Activated CD8-positive, alpha-beta T cell treated with anti-CD3 and anti-CD28 coated beads, Interleukin-2, amount 10 ng/mL, durations not matched to agents 7 days and 5 days (primary cell): ENCODE measurements at regions not wholly inside any gene's neighbourhood (a gene's known extent, or its start where the extent isn't known, plus 50 kb on each side); places are given as distances from the start of the nearest gene placed in this dataset.
"Not testable (repeated sequence)": the region's sequence is repeated elsewhere in the genome, so short reads cannot be mapped to it uniquely, and the experiment has no call there.

Experiments
- ATAC-seq: fragments of 150-1000 bp; cut with Tn5 transposase; one replicate; pipeline ENCODE4 v1.10.0; 2021; ENCODE audit warnings: moderate library complexity
- CTCF ChIA-PET: fragments of 350-600 bp; sonication (Branson Sonifier 250); formaldehyde crosslinking; loops from one replicate; lab custom pipeline; 2021; ENCODE audit warnings: antibody characterized with exemption; lab: Charles Lee
- POLR2A ChIA-PET: fragments of 350-600 bp; sonication (Branson Sonifier 250); formaldehyde crosslinking; loops from one replicate; lab custom pipeline; 2021; ENCODE audit warnings: antibody characterized with exemption; lab: Charles Lee
- DNase-seq: peaks from one replicate; pipeline ENCODE4 v3.0.0-alpha.2; 2020
- H3K27ac Mint-ChIP-seq: one replicate; pipeline ENCODE4 v1.8.0; 2021; ENCODE audit warnings: mild to moderate bottlenecking, mixed read lengths
- H3K27me3 Mint-ChIP-seq: one replicate; pipeline ENCODE4 v1.8.0; 2021; ENCODE audit warnings: low read depth, mixed read lengths
- H3K36me3 Mint-ChIP-seq: one replicate; pipeline ENCODE4 v1.8.0; 2021; ENCODE audit warnings: low read depth, mixed read lengths
- H3K4me1 Mint-ChIP-seq: one replicate; pipeline ENCODE4 v1.8.0; 2021; ENCODE audit warnings: low read depth, mixed read lengths
- H3K4me3 Mint-ChIP-seq: one replicate; pipeline ENCODE4 v1.8.0; 2021; ENCODE audit warnings: mild to moderate bottlenecking, mixed read lengths
- H3K9me3 Mint-ChIP-seq: one replicate; pipeline ENCODE4 v1.8.0; 2022; ENCODE audit warnings: mixed read lengths; ENCODE audit not compliant: insufficient read depth

DNA sequence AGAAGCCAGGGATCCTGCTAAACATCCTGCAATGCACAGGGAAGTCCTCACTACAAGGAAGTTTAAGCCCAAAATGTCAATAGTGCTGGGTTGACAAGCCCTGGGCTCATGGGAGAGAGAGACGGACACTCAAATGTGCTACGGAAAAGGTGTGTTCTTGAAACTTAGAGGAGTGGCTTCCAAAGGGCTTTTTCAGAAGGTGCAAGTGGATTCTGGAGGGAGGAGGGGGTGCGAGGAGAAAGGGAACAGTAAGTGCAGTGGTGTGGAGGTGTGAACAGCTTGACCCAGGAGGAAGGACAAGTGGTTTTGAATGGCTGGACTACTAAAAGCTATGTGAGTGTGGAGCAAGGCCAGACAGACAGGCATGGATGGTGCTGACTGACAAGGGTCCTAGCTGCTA lies 50.4 kb upstream of the CECR2 start:
- no peak overlapping the region for H3K27ac Mint-ChIP-seq
- ChIA-PET CTCF (no interaction called here), POLR2A (no interaction called here)
- H3K36me3 Mint-ChIP-seq, result no peaks in the 10 kb centered on the region
- DNase-seq (no peak), ATAC-seq (no peak)
- H3K27me3 Mint-ChIP-seq, result peaks cover 9% of the 10 kb centered on the region
- no peaks in the 10 kb centered on the region for H3K4me1 Mint-ChIP-seq
- H3K9me3 Mint-ChIP-seq, result no peaks in the 10 kb centered on the region
- no peak overlapping the region for H3K4me3 Mint-ChIP-seq

DNA sequence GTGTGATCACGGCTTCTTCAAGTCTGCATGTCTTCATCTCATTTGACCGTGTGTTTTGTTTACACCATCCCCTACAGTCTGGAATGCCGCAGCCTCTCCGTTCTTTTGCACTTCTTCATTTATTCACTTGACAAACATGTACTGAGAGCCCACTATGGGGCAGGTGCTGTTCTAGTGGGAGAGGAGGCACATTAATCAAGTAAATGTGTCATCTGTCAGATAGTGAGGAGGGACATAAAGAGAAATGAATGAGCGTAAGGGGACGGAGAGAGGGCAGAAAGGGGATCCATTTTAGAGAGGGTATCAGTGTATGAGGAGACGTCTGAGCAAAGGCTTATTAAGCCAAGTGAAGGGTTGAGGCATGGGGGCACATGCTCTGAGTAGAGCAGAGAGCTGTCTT lies 54.0 kb upstream of the CECR2 start:
- no peak overlapping the region for H3K27ac Mint-ChIP-seq
- no peak overlapping the region for H3K4me3 Mint-ChIP-seq
- H3K36me3 Mint-ChIP-seq, result no peaks in the 10 kb centered on the region
- no peaks in the 10 kb centered on the region for H3K9me3 Mint-ChIP-seq
- H3K27me3 Mint-ChIP-seq, result peaks cover 8% of the 10 kb centered on the region
- CTCF ChIA-PET, result no interaction called here
- POLR2A ChIA-PET, result no interaction called here
- DNase-seq (no peak), ATAC-seq (no peak)
- H3K4me1 Mint-ChIP-seq, result no peaks in the 10 kb centered on the region

DNA sequence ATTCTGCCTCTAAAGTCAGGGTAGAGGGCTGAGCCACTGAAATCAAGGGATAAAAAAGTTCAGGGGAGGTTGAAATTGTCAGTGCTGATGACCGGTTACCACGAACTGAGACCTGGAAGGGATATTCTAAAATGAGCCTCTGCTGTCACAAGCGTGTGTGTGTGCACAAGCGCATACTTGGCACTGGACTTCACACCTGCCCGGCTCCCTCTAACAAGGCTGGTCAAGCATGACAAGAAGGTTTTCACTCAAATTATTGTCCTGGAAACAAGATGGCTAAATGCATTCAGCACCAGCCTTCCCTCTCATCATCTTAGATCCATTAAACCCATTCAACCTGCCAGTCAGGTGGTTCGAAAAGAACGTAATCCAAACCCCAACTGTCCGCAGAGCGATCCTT lies 54.8 kb upstream of the CECR2 start:
- no peak overlapping the region for H3K27ac Mint-ChIP-seq
- no peaks in the 10 kb centered on the region for H3K9me3 Mint-ChIP-seq
- H3K36me3 Mint-ChIP-seq, result no peaks in the 10 kb centered on the region
- DNase-seq, result no peak
- ATAC-seq, result no peak
- H3K27me3 Mint-ChIP-seq, result peaks cover 8% of the 10 kb centered on the region
- ChIA-PET CTCF (no interaction called here), POLR2A (no interaction called here)
- no peak overlapping the region for H3K4me3 Mint-ChIP-seq
- H3K4me1 Mint-ChIP-seq, result no peaks in the 10 kb centered on the region

DNA sequence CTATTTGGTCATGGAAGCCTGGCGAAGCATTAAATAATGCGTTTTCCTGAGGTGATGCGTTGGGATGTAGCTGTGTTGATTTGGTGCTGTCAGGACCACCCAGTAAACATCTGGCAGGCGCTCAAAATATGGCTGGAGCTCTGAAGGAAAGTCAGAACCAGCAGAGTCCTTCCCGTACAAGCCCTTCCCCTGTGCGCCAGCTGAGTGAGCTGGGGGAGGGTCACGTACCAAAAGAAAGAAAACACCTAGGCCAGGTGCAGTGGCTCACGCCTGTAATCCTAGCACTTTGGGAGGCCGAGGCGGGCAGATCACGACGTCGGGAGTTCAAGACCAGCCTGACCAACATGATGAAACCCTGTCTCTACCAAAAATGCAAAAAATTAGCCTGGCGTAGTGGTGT lies 55.6 kb upstream of the CECR2 start:
- ChIA-PET POLR2A (no interaction called here), CTCF (no interaction called here)
- Mint-ChIP-seq H3K4me1 (no peaks in the 10 kb centered on the region), H3K27ac (no peak overlapping the region), H3K27me3 (peaks cover 5% of the 10 kb centered on the region), H3K36me3 (no peaks in the 10 kb centered on the region), H3K4me3 (no peak overlapping the region), H3K9me3 (no peaks in the 10 kb centered on the region)
- DNase-seq (no peak), ATAC-seq (no peak)

DNA sequence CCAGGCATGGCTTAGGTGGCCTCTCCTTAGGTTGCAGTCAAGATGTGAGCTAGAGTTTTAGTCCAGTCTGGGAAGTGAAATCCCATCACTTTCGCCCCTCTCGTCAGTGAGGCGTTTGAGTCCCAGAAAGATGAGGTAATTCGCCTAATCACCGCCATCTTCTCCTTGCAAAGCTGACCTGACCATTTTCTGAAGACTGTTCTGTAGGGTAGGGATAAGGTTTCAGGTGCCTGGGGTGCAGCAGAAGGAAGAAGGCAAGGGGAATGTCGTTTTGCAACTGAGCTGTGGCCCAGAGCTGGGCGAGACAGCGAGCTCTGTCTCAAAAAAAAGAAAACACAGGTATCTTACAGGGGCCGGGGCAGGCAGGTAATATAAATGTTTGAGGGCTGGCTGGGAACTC lies 61.7 kb upstream of the CECR2 start:
- Mint-ChIP-seq H3K27me3 (no peaks in the 10 kb centered on the region), H3K4me1 (peaks cover 18% of the 10 kb centered on the region), H3K36me3 (no peaks in the 10 kb centered on the region), H3K9me3 (no peaks in the 10 kb centered on the region), H3K4me3 (no peak overlapping the region), H3K27ac (no peak overlapping the region)
- ChIA-PET POLR2A (no interaction called here), CTCF (no interaction called here)
- no peak for DNase-seq
- no peak for ATAC-seq

DNA sequence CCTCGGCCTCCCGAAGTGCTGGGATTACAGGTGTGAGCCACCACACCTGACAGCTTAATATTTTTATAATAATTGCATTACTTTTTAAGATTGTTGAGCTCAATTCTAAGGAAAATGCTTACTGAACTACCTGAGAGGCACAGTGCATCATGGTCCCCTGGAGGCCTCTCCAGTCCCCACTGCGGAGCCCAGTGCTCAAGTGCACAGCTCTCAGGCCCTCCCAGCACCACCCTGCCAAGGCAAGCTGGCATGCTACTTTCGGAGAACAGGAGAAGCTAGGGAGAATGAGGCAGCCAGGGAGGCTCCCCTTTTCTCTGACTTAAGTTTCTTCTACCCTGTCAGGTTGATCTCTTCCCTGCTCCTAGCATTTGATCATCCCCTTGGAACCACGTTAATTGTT lies 64.2 kb upstream of the CECR2 start:
- Mint-ChIP-seq H3K4me3 (no peak overlapping the region), H3K36me3 (no peaks in the 10 kb centered on the region), H3K4me1 (peaks cover 18% of the 10 kb centered on the region), H3K27me3 (no peaks in the 10 kb centered on the region), H3K9me3 (no peaks in the 10 kb centered on the region), H3K27ac (no peak overlapping the region)
- ChIA-PET CTCF (no interaction called here), POLR2A (no interaction called here)
- DNase-seq (no peak), ATAC-seq (no peak)

DNA sequence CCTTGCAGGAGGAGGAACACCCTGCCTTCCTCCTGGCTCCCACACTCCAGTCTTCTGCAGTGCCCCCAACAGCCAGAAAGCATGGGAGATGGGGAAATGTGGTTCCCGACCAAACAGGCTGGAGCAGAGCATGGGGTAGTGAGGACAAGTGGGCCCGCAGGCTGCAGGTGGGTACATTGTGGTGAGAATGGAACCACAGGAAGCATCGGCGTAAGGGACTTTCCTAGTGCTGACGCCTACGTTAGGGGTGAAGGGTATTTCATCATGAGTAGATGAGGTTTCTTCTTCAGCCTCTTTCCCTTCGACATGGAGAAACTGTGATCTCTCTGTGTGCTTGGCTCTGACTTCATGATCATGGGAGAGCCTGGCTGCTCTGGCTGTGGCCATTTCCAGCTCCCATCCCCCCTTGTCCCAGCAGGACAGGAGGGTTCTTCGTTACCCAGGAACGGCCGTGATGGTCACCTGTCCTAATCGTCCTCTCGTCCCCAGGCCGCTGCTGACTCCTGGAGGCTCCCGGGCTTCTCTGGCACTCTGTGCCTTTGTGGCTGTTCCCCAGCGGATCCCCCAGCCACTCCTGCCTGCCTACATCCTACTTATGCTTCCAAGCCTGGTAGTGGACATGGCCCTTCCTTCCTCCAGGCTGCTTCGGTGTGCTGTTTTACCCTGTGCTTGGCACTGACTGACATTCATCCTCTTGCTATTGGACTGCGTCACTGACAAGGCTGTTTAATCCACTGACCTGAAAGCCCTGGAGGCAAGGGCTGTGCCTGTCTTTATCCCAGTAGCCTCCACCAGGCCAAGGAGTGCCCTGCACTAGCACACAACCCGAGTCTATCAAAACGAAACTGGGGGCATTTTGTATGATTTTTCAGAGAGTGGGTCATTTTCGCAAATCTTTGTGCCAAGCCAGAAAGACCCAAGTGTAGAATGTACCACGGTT lies 65.2 kb upstream of the CECR2 start:
- ATAC-seq (peak; percentile 89), DNase-seq (peak; percentile 63)
- Mint-ChIP-seq H3K27me3 (no peaks in the 10 kb centered on the region), H3K4me1 (peaks cover 18% of the 10 kb centered on the region), H3K27ac (peak overlapping the region; percentile 51), H3K9me3 (no peaks in the 10 kb centered on the region), H3K4me3 (no peak overlapping the region), H3K36me3 (no peaks in the 10 kb centered on the region)
- ChIA-PET POLR2A (no interaction called here), CTCF (no interaction called here)

DNA sequence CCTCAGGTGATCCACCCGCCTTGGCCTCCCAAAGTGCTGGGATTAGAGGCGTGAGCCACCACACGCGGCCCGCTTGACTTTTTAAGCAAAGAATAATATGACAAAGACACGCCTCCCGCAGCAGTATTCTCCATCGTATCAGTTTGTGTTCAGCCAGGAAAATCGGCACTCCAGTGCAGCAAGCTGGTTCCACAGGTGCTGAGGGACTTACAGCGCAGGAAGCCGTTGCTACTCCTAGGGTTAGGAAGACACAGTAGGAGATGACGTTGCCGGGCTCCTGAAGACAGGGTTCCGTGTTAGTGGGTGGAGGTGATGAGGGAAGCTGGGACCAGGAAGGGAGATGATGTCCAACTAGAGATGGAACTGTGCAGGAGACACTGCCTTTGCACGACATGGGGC lies 65.8 kb upstream of the CECR2 start:
- DNase-seq (no peak), ATAC-seq (no peak)
- Mint-ChIP-seq H3K4me3 (no peak overlapping the region), H3K36me3 (no peaks in the 10 kb centered on the region), H3K27me3 (no peaks in the 10 kb centered on the region), H3K9me3 (no peaks in the 10 kb centered on the region), H3K4me1 (peaks cover 18% of the 10 kb centered on the region), H3K27ac (peak overlapping the region; percentile 51)
- ChIA-PET CTCF (no interaction called here), POLR2A (no interaction called here)

DNA sequence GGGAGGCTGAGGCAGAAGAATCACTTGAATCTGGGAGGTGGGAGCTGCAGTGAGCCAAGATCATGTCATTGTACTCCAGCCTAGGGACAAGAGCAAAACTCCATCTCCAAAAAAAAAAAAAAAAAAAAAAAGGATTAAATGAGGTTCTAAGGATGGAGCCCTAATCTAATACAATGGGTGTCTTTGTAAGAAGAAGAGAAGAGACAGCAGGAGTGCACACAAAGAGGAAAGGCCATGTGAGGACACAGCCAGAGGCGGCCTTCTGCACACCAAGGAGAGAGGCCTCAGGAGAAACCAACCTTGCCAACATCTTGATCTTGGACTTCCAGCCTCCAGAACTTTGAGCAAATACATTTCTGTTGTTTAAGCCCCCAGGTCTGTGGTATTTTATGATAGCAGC lies 66.6 kb upstream of the CECR2 start:
- Mint-ChIP-seq H3K4me1 (peaks cover 24% of the 10 kb centered on the region), H3K27ac (no peak overlapping the region), H3K36me3 (no peaks in the 10 kb centered on the region), H3K27me3 (peaks cover 5% of the 10 kb centered on the region), H3K9me3 (no peaks in the 10 kb centered on the region), H3K4me3 (no peak overlapping the region)
- POLR2A ChIA-PET, result no interaction called here
- ATAC-seq, result no peak
- CTCF ChIA-PET, result no interaction called here
- no peak for DNase-seq

DNA sequence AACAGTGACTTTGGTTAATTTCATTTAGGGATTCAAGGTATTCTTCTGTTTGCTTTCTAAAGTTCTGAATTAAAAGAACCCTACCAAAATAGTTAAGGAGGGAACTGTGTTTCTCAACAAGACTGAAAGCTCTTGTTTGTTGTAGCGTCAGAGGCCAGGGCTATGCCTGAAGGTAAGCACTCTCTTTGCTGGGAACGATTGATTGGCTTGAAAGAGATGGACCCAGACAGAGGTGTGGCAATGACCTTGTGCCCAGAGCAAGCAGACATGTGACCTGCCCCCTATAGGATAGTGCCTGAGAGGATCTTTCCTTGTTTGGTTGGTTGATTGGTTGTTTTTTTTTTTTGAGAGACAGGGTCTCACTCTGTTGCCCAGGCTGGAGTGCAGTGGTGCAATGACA lies 68.3 kb upstream of the CECR2 start:
- Mint-ChIP-seq H3K4me3 (no peak overlapping the region), H3K27me3 (peaks cover 14% of the 10 kb centered on the region), H3K4me1 (peaks cover 24% of the 10 kb centered on the region), H3K27ac (no peak overlapping the region), H3K9me3 (no peaks in the 10 kb centered on the region), H3K36me3 (no peaks in the 10 kb centered on the region)
- ChIA-PET CTCF (interaction anchor here (1.8 kb wide), 1 partner anchor 35 kb away, joined by 4 read pairs; no protein-coding TSS in a partner anchor), POLR2A (no interaction called here)
- no peak for ATAC-seq
- DNase-seq, result no peak

DNA sequence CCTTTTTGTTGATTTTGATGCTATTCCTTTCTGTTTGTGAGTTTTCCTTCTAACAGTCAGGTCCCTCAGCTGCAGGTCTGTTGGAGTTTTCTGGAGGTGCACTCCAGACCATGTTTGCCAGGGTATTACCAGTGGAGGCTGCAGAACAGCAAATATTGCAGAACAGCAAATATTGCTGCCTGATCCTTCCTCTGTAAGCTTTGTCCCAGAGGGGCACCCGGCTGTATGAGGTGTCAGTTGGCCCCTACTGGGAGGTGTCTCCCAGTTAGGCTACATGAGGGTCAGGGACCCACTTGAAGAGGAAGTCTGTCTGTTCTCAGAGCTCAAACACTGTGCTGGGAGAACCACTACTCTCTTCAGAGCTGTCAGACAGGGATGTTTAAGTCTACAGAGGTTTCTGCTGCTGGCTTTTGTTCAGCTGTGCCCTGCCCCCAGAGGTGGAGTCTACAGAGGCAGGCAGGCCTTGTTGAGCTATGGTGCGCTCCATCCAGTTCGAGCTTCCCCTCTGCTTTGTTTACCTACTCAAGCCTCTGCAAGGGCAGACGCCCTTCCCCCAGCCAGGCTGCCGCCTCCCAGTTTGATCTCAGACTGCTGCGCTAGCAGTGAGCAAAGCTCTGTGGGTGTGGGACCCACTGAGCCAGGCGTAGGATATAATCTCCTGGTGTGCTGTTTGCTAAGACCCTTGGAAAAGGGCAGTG lies 70.3 kb upstream of the CECR2 start:
- DNase-seq, ATAC-seq, H3K36me3 Mint-ChIP-seq, H3K27ac Mint-ChIP-seq, POLR2A ChIA-PET, H3K4me3 Mint-ChIP-seq, H3K9me3 Mint-ChIP-seq: not testable (repeated sequence)
- H3K27me3 Mint-ChIP-seq, result peaks cover 33% of the 10 kb centered on the region
- CTCF ChIA-PET, result interaction anchor here (1.8 kb wide), 1 partner anchor 33 kb away, joined by 4 read pairs; no protein-coding TSS in a partner anchor
- peaks cover 18% of the 10 kb centered on the region for H3K4me1 Mint-ChIP-seq

DNA sequence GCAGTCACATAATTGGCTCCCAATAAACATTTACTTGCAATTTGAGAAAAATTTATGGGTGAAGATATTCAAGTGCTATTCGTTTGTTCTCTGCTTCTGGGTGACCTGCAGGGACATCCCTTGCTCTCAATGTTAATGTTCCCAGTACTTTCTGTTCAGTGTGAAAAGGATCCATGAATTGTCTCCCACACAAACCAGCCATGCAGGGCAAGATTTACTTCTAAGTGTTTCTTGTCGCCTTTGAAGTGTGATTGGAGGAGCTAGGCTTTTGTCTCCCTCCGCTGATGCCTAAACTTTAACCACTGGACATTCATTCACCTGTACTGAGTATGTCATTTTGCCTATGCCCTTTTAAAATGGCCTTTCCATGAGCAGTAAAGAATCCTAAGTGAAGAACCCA lies 66.4 kb upstream of the ADA2 start:
- DNase-seq, result no peak
- Mint-ChIP-seq H3K9me3 (no peaks in the 10 kb centered on the region), H3K4me1 (peaks cover 17% of the 10 kb centered on the region), H3K27me3 (peaks cover 17% of the 10 kb centered on the region), H3K4me3 (no peak overlapping the region), H3K27ac (no peak overlapping the region), H3K36me3 (no peaks in the 10 kb centered on the region)
- CTCF ChIA-PET, result interaction anchor here (1.0 to 1.2 kb wide), 2 partner anchors 13 to 113 kb away, joined by 3 to 4 read pairs; no protein-coding TSS in a partner anchor
- POLR2A ChIA-PET, result no interaction called here
- no peak for ATAC-seq
